GM12874 (cell line): ENCODE measurements at regions not wholly inside any gene's neighbourhood (a gene's known extent, or its start where the extent isn't known, plus 50 kb on each side); places are given as distances from the start of the nearest gene placed in this dataset.

Experiments used
- TF ChIP-seq, protein P1 (sequence below): IDR thresholded peaks from 2 replicates; pipeline ENCODE4 v1.5.1; 2011; ENCODE audit warnings: low read depth, mild to moderate bottlenecking, control low read depth, low read length, moderate library complexity; ENCODE audit not compliant: insufficient read depth

DNA sequence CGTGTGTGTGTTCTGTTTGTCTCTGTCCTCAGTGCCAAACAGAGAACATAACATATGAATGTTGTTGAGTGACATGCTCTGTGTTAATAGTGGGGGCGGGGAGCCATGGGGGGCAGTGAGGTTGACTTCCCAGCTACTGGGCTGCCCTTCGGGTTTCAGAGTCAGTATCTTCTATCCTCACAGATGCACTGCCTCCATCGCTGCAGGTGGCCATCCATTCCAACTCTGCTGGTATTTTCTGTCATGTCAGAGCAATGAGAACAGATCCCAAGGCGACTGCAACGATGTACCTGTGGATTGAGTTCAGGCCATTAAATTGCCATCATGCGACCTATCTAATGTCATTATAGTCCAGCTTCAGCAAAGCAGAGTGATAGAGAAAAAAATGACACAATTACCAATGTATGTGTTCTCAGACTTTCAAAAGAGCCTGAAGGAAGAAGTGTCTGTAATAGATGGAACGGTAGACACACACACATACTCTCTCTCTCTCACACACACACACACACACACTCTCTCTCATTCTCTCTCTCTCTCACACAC lies 418.5 kb downstream of the RWDD3 start:
- TF ChIP-seq, protein P1, sequence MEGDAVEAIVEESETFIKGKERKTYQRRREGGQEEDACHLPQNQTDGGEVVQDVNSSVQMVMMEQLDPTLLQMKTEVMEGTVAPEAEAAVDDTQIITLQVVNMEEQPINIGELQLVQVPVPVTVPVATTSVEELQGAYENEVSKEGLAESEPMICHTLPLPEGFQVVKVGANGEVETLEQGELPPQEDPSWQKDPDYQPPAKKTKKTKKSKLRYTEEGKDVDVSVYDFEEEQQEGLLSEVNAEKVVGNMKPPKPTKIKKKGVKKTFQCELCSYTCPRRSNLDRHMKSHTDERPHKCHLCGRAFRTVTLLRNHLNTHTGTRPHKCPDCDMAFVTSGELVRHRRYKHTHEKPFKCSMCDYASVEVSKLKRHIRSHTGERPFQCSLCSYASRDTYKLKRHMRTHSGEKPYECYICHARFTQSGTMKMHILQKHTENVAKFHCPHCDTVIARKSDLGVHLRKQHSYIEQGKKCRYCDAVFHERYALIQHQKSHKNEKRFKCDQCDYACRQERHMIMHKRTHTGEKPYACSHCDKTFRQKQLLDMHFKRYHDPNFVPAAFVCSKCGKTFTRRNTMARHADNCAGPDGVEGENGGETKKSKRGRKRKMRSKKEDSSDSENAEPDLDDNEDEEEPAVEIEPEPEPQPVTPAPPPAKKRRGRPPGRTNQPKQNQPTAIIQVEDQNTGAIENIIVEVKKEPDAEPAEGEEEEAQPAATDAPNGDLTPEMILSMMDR = no peak

- TF ChIP-seq, protein P1 = no peak
Measured at GRCh38 chr1:95653618-95654017, 419.6 kb downstream of the RWDD3 start.

GRCh38 chr1:95655321-95656020 lies 421.5 kb downstream of the RWDD3 start:
- TF ChIP-seq, protein P1 = no peak

GRCh38 chr1:95657248-95657647 lies 423.2 kb downstream of the RWDD3 start:
- TF ChIP-seq, protein P1 = no peak

DNA sequence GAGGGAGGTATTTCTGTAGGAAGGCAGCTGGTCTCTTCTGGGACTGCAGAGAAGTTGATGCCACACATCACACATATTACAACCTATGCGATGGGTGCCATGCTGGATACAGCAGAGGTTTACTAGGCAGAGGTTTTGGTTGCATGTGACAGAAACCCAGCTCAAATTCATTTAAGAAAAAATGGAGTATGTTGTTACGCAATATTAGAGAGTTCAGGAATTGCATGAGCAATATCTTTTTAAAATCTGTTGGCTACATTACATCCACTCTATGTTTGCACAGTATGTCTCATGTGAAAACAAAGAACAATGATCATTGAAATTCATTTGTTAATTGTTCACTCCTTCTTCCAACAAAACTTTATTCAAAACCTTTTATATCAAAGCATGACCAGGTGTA lies 425.2 kb downstream of the RWDD3 start:
- TF ChIP-seq, protein P1 = no peak

GRCh38 chr1:95659588-95659987 lies 425.6 kb downstream of the RWDD3 start:
- TF ChIP-seq, protein P1 = no peak

DNA sequence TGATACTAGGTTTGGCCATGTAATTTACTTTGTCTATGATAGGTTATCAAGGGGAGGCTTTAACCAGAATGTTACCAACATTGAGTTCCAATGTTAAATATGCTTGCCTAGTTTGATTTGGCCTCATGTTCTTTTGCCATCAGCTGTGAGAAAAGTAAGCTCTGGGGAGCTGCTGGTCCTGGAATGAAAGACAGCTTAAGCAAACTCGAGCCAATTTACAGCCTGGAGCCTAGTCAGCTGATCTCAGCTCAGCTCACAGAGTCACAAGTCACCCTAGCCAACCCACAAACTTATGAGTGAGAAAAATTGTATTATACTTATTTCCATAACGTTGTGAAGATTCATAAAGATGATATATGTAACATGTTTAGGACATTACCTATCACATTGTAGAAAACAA lies 426.7 kb downstream of the RWDD3 start:
- TF ChIP-seq, protein P1 = no peak

- TF ChIP-seq, protein P1 = no peak
Measured at GRCh38 chr1:95668165-95668564, 434.2 kb downstream of the RWDD3 start.
